ENCODE measurements at regions not wholly inside any gene's neighbourhood (a gene's known extent, or its start where the extent isn't known, plus 50 kb on each side); places are given as distances from the start of the nearest gene placed in this dataset.

GRCh38 chr7:136027160-136027559, 50.0 kb upstream of the MTPN start:
- TF ChIP-seq CTCF (IDR thresholded peaks at IDR 0.05; ENCODE audit: low read length), result no peak
- no peak for TF ChIP-seq EZH2 (IDR thresholded peaks at IDR 0.05; ENCODE audit: borderline replicate concordance, low read length)

All from OCI-LY1 (cell line).